Heart left ventricle (tissue), 13 donors: ENCODE measurements at regions not wholly inside any gene's neighbourhood (a gene's known extent, or its start where the extent isn't known, plus 50 kb on each side); places are given as distances from the start of the nearest gene placed in this dataset.

Experiments
- POLR2A ChIP-seq, 2 donors: fragments of 450-650 bp; IDR thresholded peaks; one replicate each; pipeline ENCODE4 v1.6.1; 2017; ENCODE audit warnings: antibody characterized with exemption in 2 of 2, mild to moderate bottlenecking in 2 of 2, moderate library complexity in 2 of 2
- TF ChIP-seq, protein P1 (sequence below), 12 donors: fragments of 200-600 bp; sonication (generic) in 4 of 12; IDR thresholded peaks; one replicate each; pipeline versions ENCODE4 v1.5.0 to v1.8.0; 2018 to 2022; ENCODE audit warnings: antibody characterized with exemption in 12 of 12, mild to moderate bottlenecking in 5 of 12
- donor health status: ischemic (EF 13 %, LVEDD 7.1; RV severe dilation, severe dysfunction).
- donor health status: DM: no; HTN: yes; CAD: no.
- donor health status: DM: no; HTN: no; CAD: no.
- donor health status: ischemic (EF 25% LVEDD 6.9; RV normal size, moderate dysfunction).
- donor health status: ischemic (EF 25% LVEDD 5.7; RV mildly dilated, moderate dysfunction).
- donor health status: ischemic (EF 35%, LVEDD 5.7; RV mildly dilated, moderate dysfunction).
- donor health status: nonischemic (EF 11% LVEDD 7.7; RV severe dilation, severe dysfunction).
- donor health status: DM: yes; HTN: yes; CAD: no.
- donor health status: PGD.
- donor health status: ischemic (EF 29% LVEDD 5.4; RV normal size, mild dysfunction).
- donor health status: nonischemic (EF 23%, LVEDD 6.1; RV moderate dilation, normal function).

DNA sequence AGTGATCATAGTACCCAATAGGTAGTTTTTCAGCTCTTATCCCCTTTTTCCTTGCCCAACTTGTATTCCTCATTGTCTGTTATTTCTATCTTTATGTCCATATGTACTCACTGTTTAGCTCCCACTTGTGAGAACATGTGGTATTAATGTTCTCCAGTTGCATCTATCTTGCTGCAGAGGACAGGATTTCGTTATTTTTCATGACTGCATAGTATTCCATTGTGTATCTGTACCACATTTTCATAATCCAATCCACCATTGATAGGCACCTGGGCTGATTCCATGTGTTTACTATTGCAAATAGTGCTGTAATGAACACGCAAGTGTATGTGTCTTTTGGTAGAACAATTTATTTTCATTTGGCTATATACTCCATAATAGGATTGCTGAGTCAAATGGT, 819.5 kb upstream of the ADGRB3 start:
- TF ChIP-seq, protein P1, sequence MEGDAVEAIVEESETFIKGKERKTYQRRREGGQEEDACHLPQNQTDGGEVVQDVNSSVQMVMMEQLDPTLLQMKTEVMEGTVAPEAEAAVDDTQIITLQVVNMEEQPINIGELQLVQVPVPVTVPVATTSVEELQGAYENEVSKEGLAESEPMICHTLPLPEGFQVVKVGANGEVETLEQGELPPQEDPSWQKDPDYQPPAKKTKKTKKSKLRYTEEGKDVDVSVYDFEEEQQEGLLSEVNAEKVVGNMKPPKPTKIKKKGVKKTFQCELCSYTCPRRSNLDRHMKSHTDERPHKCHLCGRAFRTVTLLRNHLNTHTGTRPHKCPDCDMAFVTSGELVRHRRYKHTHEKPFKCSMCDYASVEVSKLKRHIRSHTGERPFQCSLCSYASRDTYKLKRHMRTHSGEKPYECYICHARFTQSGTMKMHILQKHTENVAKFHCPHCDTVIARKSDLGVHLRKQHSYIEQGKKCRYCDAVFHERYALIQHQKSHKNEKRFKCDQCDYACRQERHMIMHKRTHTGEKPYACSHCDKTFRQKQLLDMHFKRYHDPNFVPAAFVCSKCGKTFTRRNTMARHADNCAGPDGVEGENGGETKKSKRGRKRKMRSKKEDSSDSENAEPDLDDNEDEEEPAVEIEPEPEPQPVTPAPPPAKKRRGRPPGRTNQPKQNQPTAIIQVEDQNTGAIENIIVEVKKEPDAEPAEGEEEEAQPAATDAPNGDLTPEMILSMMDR (IDR thresholded peaks at IDR 0.05), result no peak
- no peak for TF ChIP-seq POLR2A (IDR thresholded peaks at IDR 0.05)
